Lung (tissue), 11 donors: ENCODE measurements at regions not wholly inside any gene's neighbourhood (a gene's known extent, or its start where the extent isn't known, plus 50 kb on each side); places are given as distances from the start of the nearest gene placed in this dataset.

Experiments used
- ATAC-seq: fragments of 200-7000 bp; cut with Tn5 transposase; one replicate; pipeline ENCODE4 v1.9.1; 2020; ENCODE audit warnings: moderate number of reproducible peaks; ENCODE audit not compliant: insufficient read depth, low FRiP score
- DNase-seq, 3 donors: peaks; one replicate each; pipeline ENCODE4 v3.0.0-alpha.2; 2013 to 2017
- H3K27ac ChIP-seq, 2 donors: one replicate each; pipeline ENCODE4 v1.5.1; 2013; ENCODE audit warnings: mild to moderate bottlenecking in 2 of 2, moderate library complexity in 2 of 2, control low read depth in 1 of 2, inconsistent platforms in 1 of 2, low read depth in 1 of 2, low read length in 1 of 2
- H3K27me3 ChIP-seq, 3 donors: one replicate each; pipeline ENCODE4 v1.5.1; 2013; ENCODE audit warnings: low read length in 2 of 3; ENCODE audit not compliant: control insufficient read depth in 3 of 3, insufficient read depth in 3 of 3
- H3K36me3 ChIP-seq, 4 donors: one replicate each; pipeline ENCODE4 v1.5.1; 2013; ENCODE audit warnings: low read length in 4 of 4, mild to moderate bottlenecking in 1 of 4, moderate library complexity in 1 of 4; ENCODE audit not compliant: control insufficient read depth in 4 of 4, insufficient read depth in 4 of 4
- H3K4me1 ChIP-seq, 5 donors: one replicate each; pipeline ENCODE4 v1.5.1; 2013; ENCODE audit warnings: low read length in 5 of 5, mild to moderate bottlenecking in 2 of 5, moderate library complexity in 1 of 5; ENCODE audit not compliant: control insufficient read depth in 5 of 5, insufficient read depth in 5 of 5
- H3K4me3 ChIP-seq: one replicate; pipeline ENCODE4 v1.5.1; 2013; ENCODE audit warnings: mild to moderate bottlenecking, control low read depth, moderate library complexity
- H3K9ac ChIP-seq, 2 donors: one replicate each; pipeline ENCODE4 v1.5.1; 2013; ENCODE audit warnings: low read length in 2 of 2, control low read depth in 1 of 2; ENCODE audit not compliant: insufficient read depth in 1 of 2
- H3K9me3 ChIP-seq, 4 donors: one replicate each; pipeline ENCODE4 v1.5.1; 2013; ENCODE audit warnings: low read length in 3 of 4, mild to moderate bottlenecking in 1 of 4, moderate library complexity in 1 of 4; ENCODE audit not compliant: control insufficient read depth in 4 of 4, insufficient read depth in 3 of 4
- WGBS, 2 donors: extraction: QIAGEN DNeasy Blood & Tissue Kit; methylation state at CpG; one replicate each; pipeline ENCODE4 v1.1.7; 2013; 5-methylcytosine and 5-hydroxymethylcytosine counted together
- TF ChIP-seq, protein P1 (sequence below): IDR thresholded peaks from 2 replicates; pipeline ENCODE4 v1.5.1; 2012; ENCODE audit warnings: mild to moderate bottlenecking; ENCODE audit errors: control extremely low read depth, extremely low read depth
- donor health status: control.
- donor health status: control.
- donor health status: Bipolar disorder and iron deficiency.
- donor health status: healthy.
- donor health status: DM: yes; HTN: yes; CAD: no.

DNA sequence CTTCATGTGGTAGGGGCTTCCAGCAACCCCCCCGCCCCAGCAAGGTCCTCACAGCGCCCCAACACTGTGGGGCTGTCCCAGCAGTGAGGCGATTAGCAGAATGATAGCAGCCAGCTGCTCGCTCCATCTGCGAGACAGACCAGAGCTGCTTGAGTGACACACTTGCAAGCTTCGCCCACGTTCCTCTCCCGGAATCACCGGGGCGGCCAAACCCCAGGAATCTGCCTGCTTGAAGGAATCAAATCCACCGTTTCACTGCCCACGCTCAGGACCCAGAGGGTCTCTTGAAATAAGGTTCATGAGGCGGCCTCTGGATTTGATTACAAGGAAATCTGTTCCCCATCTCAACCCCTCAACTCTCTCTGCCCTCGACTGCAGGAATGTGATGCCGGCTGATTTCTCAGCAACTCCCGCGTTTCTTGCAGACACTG lies 356.0 kb downstream of the C16orf95 start:
- Histone ChIP-seq H3K9ac (no peak overlapping the region), H3K4me3 (no peak overlapping the region), H3K9me3 (peaks cover 0 to 2% (median 0%) of the 10 kb centered on the region in 4 donors), H3K4me1 (peaks cover 0 to 37% (median 14%) of the 10 kb centered on the region in 5 donors), H3K27ac (no peak overlapping the region), H3K27me3 (peaks cover 0 to 3% (median 0%) of the 10 kb centered on the region in 3 donors), H3K36me3 (no peaks in the 10 kb centered on the region)
- TF ChIP-seq, protein P1, sequence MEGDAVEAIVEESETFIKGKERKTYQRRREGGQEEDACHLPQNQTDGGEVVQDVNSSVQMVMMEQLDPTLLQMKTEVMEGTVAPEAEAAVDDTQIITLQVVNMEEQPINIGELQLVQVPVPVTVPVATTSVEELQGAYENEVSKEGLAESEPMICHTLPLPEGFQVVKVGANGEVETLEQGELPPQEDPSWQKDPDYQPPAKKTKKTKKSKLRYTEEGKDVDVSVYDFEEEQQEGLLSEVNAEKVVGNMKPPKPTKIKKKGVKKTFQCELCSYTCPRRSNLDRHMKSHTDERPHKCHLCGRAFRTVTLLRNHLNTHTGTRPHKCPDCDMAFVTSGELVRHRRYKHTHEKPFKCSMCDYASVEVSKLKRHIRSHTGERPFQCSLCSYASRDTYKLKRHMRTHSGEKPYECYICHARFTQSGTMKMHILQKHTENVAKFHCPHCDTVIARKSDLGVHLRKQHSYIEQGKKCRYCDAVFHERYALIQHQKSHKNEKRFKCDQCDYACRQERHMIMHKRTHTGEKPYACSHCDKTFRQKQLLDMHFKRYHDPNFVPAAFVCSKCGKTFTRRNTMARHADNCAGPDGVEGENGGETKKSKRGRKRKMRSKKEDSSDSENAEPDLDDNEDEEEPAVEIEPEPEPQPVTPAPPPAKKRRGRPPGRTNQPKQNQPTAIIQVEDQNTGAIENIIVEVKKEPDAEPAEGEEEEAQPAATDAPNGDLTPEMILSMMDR = no peak
- 71 to 79% methylated on average over 17 of the region's 17 CpGs for WGBS, 2 donors
- DNase-seq (peak; percentile 87 to 91 (median 87)), ATAC-seq (no peak)

DNA sequence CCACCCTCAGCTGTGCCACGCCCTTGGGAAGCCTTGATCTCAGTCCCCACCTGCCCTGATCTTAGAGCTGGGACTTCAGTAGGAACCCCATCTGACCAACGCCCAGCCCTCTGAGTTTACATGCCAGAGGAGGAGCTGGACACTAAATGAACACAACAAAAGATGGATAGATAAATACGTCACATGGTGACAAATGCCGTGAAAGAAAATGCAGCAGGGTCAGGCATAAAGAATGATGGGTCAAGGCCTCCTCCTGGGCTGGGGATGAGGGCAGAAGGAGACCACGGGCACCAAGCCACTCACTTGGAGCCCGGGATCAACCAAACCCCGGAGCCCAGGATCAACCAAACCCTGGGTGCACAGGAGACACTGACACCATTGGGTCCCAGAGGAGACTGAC lies 354.9 kb downstream of the C16orf95 start:
- WGBS, 2 donors = 68 to 86% methylated on average over 7 of the region's 7 CpGs
- Histone ChIP-seq H3K4me3 (no peak overlapping the region), H3K9ac (no peak overlapping the region), H3K4me1 (peaks cover 0 to 37% (median 14%) of the 10 kb centered on the region in 5 donors), H3K27ac (no peak overlapping the region), H3K27me3 (peaks cover 0 to 3% (median 0%) of the 10 kb centered on the region in 3 donors), H3K36me3 (no peaks in the 10 kb centered on the region), H3K9me3 (peaks cover 0 to under 1% (median 0%) of the 10 kb centered on the region in 4 donors)
- DNase-seq (no peak), ATAC-seq (no peak)
- TF ChIP-seq, protein P1 = no peak

DNA sequence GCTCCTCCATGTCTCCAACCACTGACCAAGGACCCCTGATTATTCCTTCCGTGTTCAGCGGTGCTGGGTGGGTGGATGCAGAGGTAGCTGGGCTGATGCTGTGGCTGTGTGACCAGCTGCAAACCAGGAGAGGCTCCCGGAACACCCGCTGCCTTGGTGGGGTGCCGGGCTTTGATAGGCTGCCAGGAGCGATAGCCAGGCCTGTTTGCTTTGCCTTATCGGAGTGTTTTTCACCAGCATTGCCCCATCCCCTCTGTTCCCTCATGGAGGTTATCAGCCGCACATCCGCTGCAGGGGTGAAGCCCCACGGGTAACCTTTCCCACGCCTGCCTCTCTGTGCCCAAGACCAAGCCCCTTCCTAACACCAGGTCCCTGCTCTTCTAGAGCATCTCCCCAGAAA lies 354.3 kb downstream of the C16orf95 start:
- Histone ChIP-seq H3K27me3 (peaks cover 0 to 3% (median 0%) of the 10 kb centered on the region in 3 donors), H3K27ac (no peak overlapping the region), H3K4me1 (peaks cover 0 to 35% (median 14%) of the 10 kb centered on the region in 5 donors), H3K9ac (no peak overlapping the region), H3K36me3 (no peaks in the 10 kb centered on the region), H3K9me3 (no peaks in the 10 kb centered on the region), H3K4me3 (no peak overlapping the region)
- DNase-seq = no peak
- ATAC-seq = no peak
- 82 to 90% methylated on average over 11 of the region's 11 CpGs for WGBS, 2 donors
- TF ChIP-seq, protein P1 = no peak
